GM12878 (cell line): ENCODE measurements at regions not wholly inside any gene's neighbourhood (a gene's known extent, or its start where the extent isn't known, plus 50 kb on each side); places are given as distances from the start of the nearest gene placed in this dataset.

Experiments used
- ATAC-seq: fragments of 200-7000 bp; cut with Tn5 transposase; 3 replicates; pipeline ENCODE4 v1.9.1; 2020; ENCODE audit warnings: mild to moderate bottlenecking, moderate library complexity
- BruUV-seq: library from RNA; stranded (reverse); fragments of 400-500 nt; replicated peaks from 2 replicates; lab custom pipeline; 2021; lab: Mats Ljungman, UMichigan
- CTCF ChIA-PET: fragments of 300-600 bp; sonication (Branson Sonifier 250); formaldehyde crosslinking; extraction: SDS; loops from one replicate; lab custom pipeline; 2021; ENCODE audit warnings: inconsistent platforms; lab: Yijun Ruan, JAX
- POLR2A ChIA-PET: fragments of 350-600 bp; formaldehyde crosslinking; extraction: SDS; loops from one replicate; lab custom pipeline; 2021; ENCODE audit warnings: inconsistent platforms; lab: Charles Lee
- RAD21 ChIA-PET: fragments of 300-600 bp; sonication (Branson Sonifier 250); formaldehyde crosslinking; loops from one replicate; lab custom pipeline; 2023; ENCODE audit warnings: antibody characterized with exemption; ENCODE audit not compliant: unreplicated experiment; lab: Charles Lee
- SMC1A ChIA-PET: fragments of 300-600 bp; sonication (Branson Sonifier 250); formaldehyde crosslinking; loops from one replicate; lab custom pipeline; 2023; ENCODE audit not compliant: unreplicated experiment, uncharacterized antibody; lab: Charles Lee
- DNase-seq: peaks from one replicate; pipeline ENCODE4 v3.0.0-alpha.2; 2011; ENCODE audit warnings: low read depth, low spot score
- FAIRE-seq: peaks from 3 replicates; lab custom pipeline; 2011; peaks lifted over from hg19 to GRCh38; lab: Jason Lieb, UNC
- H2AFZ ChIP-seq: 2 replicates; pipeline ENCODE4 v1.6.0; 2011; ENCODE audit warnings: low read depth, low read length, control low read depth; ENCODE audit not compliant: control insufficient read depth
- H3K27ac ChIP-seq: 2 replicates; pipeline ENCODE4 v1.5.1; 2011; ENCODE audit warnings: control low read depth; ENCODE audit not compliant: control insufficient read depth, insufficient read depth
- H3K27me3 ChIP-seq, 2 experiments: replicated peaks in 1 of 2; 2 replicates each; pipeline versions ENCODE4 v1.6.0 to v1.6.1; 2011; ENCODE audit warnings: low read length in 1 of 2; ENCODE audit not compliant: control insufficient read depth in 2 of 2, insufficient read depth in 2 of 2
- H3K36me3 ChIP-seq, 2 experiments: 2 replicates each; pipeline ENCODE4 v1.5.1; 2011; ENCODE audit warnings: low read length in 1 of 2; ENCODE audit not compliant: control insufficient read depth in 2 of 2, insufficient read depth in 2 of 2
- H3K4me1 ChIP-seq: 2 replicates; pipeline ENCODE4 v1.6.1; 2011; ENCODE audit warnings: mild to moderate bottlenecking, low read length, moderate library complexity, mixed read lengths; ENCODE audit not compliant: control insufficient read depth, insufficient read depth
- H3K4me2 ChIP-seq: 2 replicates; pipeline ENCODE4 v1.6.0; 2011; ENCODE audit warnings: control low read depth; ENCODE audit not compliant: control insufficient read depth, insufficient read depth
- H3K4me3 ChIP-seq: fragments of 200-600 bp; sonication (generic); 2 replicates; pipeline ENCODE4 v1.5.1; 2016
- H3K79me2 ChIP-seq: 2 replicates; pipeline ENCODE4 v1.6.0; 2011; ENCODE audit warnings: low read length; ENCODE audit not compliant: control insufficient read depth, insufficient read depth
- H3K9ac ChIP-seq: 2 replicates; pipeline ENCODE4 v1.8.0; 2011; ENCODE audit warnings: low read length, control low read depth, mixed read lengths; ENCODE audit not compliant: control insufficient read depth, insufficient read depth
- H3K9me3 ChIP-seq: replicated peaks from 3 replicates; pipeline ENCODE4 v1.5.1; 2011; ENCODE audit warnings: mild to moderate bottlenecking, low read length; ENCODE audit not compliant: control insufficient read depth, insufficient read depth
- H4K20me1 ChIP-seq: 2 replicates; pipeline ENCODE4 v1.6.0; 2011; ENCODE audit not compliant: control insufficient read depth, insufficient read depth
- CHD2 ChIP-seq: IDR thresholded peaks from 2 replicates; pipeline ENCODE4 v1.6.1; 2011; ENCODE audit warnings: low read depth, low read length, improper control_type of control experiment, borderline replicate concordance
- ESRRA ChIP-seq: IDR thresholded peaks from 2 replicates; pipeline ENCODE4 v1.6.1; 2012; ENCODE audit warnings: mild to moderate bottlenecking, low read length, improper control_type of control experiment
- PAX5 ChIP-seq: IDR thresholded peaks from 2 replicates; pipeline ENCODE4 v1.6.1; 2011; ENCODE audit warnings: low read depth, low read length, borderline replicate concordance
- PML ChIP-seq: IDR thresholded peaks from 2 replicates; pipeline ENCODE4 v1.6.1; 2012; ENCODE audit warnings: low read length, inconsistent platforms
- REST ChIP-seq: IDR thresholded peaks from 2 replicates; pipeline ENCODE4 v1.6.1; 2012; ENCODE audit warnings: mild to moderate bottlenecking, low read depth, low read length
- SMAD5 ChIP-seq: IDR thresholded peaks from 2 replicates; pipeline ENCODE4 v1.6.1; 2016; ENCODE audit warnings: antibody characterized with exemption, low read depth
- SP1 ChIP-seq: IDR thresholded peaks from one replicate; pipeline ENCODE4 v1.6.1; 2011; ENCODE audit warnings: low read depth, low read length
- SREBF1 ChIP-seq: IDR thresholded peaks from 2 replicates; pipeline ENCODE4 v1.6.1; 2012; ENCODE audit warnings: mild to moderate bottlenecking, low read length
- ZNF207 ChIP-seq: fragments of 450-650 bp; IDR thresholded peaks from 2 replicates; pipeline ENCODE4 v1.6.1; 2014; ENCODE audit warnings: antibody characterized with exemption, mild to moderate bottlenecking, borderline replicate concordance
- WGBS: methylation state at CpG from one replicate; pipeline ENCODE4 v1.1.6; 2016; ENCODE audit warnings: low lambda C conversion rate; ENCODE audit not compliant: insufficient replicate concordance, insufficient coverage; ENCODE audit errors: missing lambda C conversion rate; 5-methylcytosine and 5-hydroxymethylcytosine counted together
- in situ Hi-C: fragments of 300-500 bp; cut with MboI; formaldehyde crosslinking; loops from 9 replicates; pipeline ENCODE4 v1.14.3; 2018; ENCODE audit warnings: mixed read lengths
- intact Hi-C: fragments of 100-400 bp; cut with micrococcal nuclease; formaldehyde crosslinking; loops from one replicate; pipeline ENCODE4 v1.14.2; 2022; ENCODE audit not compliant: unreplicated experiment

DNA sequence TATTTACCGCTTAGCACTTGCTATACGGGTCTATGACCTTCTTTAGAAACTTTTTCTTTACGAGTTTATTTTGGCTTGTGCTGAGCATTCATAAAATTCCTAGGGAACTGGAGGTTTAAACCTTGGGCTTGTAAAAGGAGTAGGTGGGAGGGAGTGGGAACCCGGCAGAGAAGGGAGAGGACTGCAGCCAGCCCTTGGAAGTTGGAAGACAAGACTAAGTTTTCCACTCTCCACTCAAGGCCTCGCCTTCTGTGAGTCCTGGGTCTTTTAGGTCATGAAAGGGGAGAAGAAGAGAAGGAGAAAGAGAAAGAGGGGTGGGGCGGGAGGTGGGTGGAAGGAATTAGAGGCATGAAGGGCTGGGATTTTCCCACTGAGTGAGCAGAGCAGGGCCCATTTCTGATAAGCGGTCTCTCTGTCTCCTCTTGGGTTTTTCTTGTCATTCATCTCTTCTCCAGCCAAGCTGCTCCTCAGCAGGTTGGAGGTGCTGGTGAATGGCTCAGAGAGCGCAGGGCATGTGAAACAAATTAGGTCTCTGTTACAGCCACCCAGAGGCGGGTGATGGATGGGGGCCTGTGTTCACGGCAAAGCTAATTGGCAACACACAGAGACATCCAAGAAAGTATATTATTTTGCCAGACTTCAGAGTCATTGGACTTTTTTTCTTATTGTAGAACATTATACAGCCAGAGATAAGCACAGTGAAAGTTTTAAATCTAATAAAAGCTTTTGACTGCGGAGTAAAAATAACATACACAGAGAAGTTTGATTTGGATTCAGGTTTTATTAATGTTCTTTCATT, 247.3 kb downstream of the FOXD2 start:
- ChIA-PET POLR2A (no interaction called here), RAD21 (no interaction called here)
- Histone ChIP-seq H3K79me2 (no peaks in the 10 kb centered on the region), H3K9me3 (no peaks in the 10 kb centered on the region), H3K4me2 (no peak overlapping the region), H3K36me3 (no peaks in the 10 kb centered on the region), H3K4me1 (no peaks in the 10 kb centered on the region), H4K20me1 (no peaks in the 10 kb centered on the region)
- no peak for DNase-seq
- intact Hi-C loops: no loop called here
- TF ChIP-seq SP1 (no peak), SMAD5 (no peak), SREBF1 (no peak), ZNF207 (no peak), CHD2 (no peak), REST (no peak), PAX5 (no peak), ESRRA (no peak), PML (no peak)
- TF ChIP-seq, all 136 proteins: peak for 0
- ChIA-PET CTCF (interaction anchor here (0.8 to 1.1 kb wide), 2 partner anchors 10 to 283 kb away, joined by 3 read pairs; no protein-coding TSS in a partner anchor), SMC1A (no interaction called here)
- Histone ChIP-seq H3K27me3 (no peaks in the 10 kb centered on the region; a peak in 3 of 4 replicates), H3K27ac (no peak overlapping the region), H3K9ac (no peak overlapping the region), H2AFZ (no peak overlapping the region), H3K4me3 (no peak overlapping the region)
- FAIRE-seq (no peak), ATAC-seq (no peak)
- BruUV-seq: no TSS peak
- in situ Hi-C loops: no loop called here
- 27% methylated on average over 11 of the region's 11 CpGs for WGBS
